Mesodermal cell (in vitro differentiated cells): ENCODE measurements at regions not wholly inside any gene's neighbourhood (a gene's known extent, or its start where the extent isn't known, plus 50 kb on each side); places are given as distances from the start of the nearest gene placed in this dataset.

Experiments
- H3K27ac ChIP-seq: 2 replicates; pipeline ENCODE4 v1.7.0; 2013; ENCODE audit warnings: mild to moderate bottlenecking, low read depth, low read length, moderate library complexity; ENCODE audit not compliant: severe bottlenecking
- H3K36me3 ChIP-seq: 2 replicates; pipeline ENCODE4 v1.7.1; 2013; ENCODE audit warnings: mild to moderate bottlenecking, low read length, moderate library complexity; ENCODE audit not compliant: control insufficient read depth, insufficient read depth
- H3K4me1 ChIP-seq: one replicate; pipeline ENCODE4 v1.7.1; 2013; ENCODE audit warnings: mild to moderate bottlenecking, low read length; ENCODE audit not compliant: insufficient read depth, control insufficient read depth, poor library complexity, severe bottlenecking
- H3K4me3 ChIP-seq: 2 replicates; pipeline ENCODE4 v1.7.0; 2013; ENCODE audit warnings: low read length, control low read depth, mild to moderate bottlenecking; ENCODE audit not compliant: insufficient read depth, poor library complexity, severe bottlenecking; ENCODE audit errors: extremely low read depth
- H3K9me3 ChIP-seq: 2 replicates; pipeline ENCODE4 v1.7.1; 2013; ENCODE audit warnings: mild to moderate bottlenecking, low read length, moderate library complexity; ENCODE audit not compliant: control insufficient read depth
- WGBS, 2 experiments: methylation state at CpG; one replicate each; pipeline ENCODE4 v1.1.5; 2013; ENCODE audit warnings: missing lambda C conversion rate in 2 of 2; ENCODE audit not compliant: insufficient coverage in 2 of 2; 5-methylcytosine and 5-hydroxymethylcytosine counted together

DNA sequence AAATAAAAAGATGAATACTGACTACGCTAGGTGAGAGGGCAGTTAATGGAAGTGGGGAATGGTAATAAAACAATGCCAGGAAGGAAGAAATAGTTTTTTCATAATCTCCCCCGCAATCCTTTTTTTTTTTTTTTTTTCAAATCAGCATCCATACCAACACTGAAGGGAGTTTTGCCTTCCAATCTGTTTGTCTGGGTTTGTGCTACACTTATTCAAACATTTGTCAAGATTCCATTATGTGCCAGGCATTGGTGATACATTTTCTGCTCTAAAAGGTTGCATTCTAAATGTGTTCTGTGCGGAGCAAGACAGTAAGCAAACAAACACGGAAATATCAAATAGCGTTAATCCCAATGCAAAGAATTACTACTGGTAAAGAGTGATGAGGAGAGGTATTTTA is 437.9 kb upstream of the BOD1L1 start:
- H3K4me3 ChIP-seq = no peak overlapping the region
- H3K9me3 ChIP-seq = no peaks in the 10 kb centered on the region
- no peaks in the 10 kb centered on the region for H3K36me3 ChIP-seq
- H3K4me1 ChIP-seq = no peaks in the 10 kb centered on the region
- H3K27ac ChIP-seq = no peak overlapping the region
- WGBS, 2 experiments = 90 to 100% methylated on average over 3 of the region's 5 CpGs

DNA sequence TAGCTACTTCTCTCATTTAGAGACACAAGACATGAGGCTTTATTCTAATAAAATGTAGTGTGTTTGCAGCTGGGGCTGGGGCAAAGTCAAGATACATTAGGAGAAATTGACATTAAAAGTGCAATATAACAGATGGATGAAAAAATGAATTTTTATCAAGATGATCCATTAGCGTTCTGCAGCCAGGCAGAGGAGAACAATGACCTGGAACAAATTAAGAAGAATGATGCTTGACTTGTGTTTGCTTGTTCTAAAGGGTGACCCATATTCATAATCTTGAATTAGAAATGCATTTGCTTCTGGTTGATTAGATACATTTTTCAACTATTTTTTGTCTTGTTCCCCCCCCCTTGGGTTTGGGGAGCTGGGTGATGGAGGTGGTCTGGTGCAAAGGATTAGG is 439.5 kb upstream of the BOD1L1 start:
- H3K9me3 ChIP-seq = peaks cover under 1% of the 10 kb centered on the region
- H3K36me3 ChIP-seq = no peaks in the 10 kb centered on the region
- no peak overlapping the region for H3K4me3 ChIP-seq
- WGBS, 2 experiments = 92 to 100% methylated on average over 1 of the region's 1 CpG
- no peak overlapping the region for H3K27ac ChIP-seq
- H3K4me1 ChIP-seq = no peaks in the 10 kb centered on the region

DNA sequence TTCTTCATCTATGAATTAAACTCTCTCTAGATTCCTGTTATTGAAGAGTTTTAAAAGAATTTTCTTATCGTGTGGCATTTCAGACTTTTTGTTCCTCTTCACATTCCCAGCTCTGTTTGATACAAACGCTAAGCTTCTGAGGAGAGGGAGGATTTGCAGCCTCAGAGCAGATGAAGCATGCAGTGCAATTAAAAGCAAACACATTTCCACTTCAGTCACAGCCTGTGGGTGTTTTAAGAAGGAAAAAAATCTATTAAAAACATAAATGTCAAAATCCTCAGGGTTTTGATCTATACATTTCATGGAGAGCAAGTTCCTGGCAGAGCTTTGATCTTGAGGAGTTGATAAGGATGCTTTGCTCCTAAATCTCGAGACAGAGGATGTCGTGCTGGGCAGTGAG is 442.4 kb upstream of the BOD1L1 start:
- Histone ChIP-seq H3K36me3 (no peaks in the 10 kb centered on the region), H3K4me3 (no peak overlapping the region), H3K27ac (no peak overlapping the region), H3K9me3 (peaks cover 13% of the 10 kb centered on the region), H3K4me1 (no peaks in the 10 kb centered on the region)
- WGBS, 2 experiments = 80 to 91% methylated on average over 2 of the region's 4 CpGs

DNA sequence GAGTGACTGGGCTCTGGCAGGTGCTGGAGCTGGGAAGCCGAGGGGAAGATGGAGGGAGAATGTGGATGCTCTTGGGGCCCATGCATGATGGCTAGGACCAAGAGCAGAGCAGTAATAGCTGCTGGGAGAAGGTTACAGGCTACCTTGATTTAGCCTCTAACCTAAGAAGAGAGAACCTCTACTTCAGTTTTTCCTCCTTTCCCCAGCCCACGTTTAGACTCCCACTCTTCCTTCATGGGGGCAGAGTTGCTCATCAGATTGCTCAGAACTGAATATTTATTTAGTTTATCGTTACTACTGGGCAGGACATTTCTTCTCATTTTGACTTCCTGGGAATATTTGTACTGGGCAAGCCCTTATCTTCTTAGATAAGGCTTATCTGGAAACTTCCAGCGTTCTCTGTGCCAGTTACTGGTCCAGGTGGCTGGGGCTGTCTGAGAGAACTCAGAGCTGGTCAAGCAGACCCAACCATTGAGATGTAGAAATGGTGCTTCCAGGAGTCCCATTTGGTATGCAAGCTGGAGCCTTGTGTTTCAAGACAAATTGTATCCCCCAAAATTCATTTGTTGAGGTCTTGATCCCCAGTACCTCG is 442.9 kb upstream of the BOD1L1 start:
- Histone ChIP-seq H3K36me3 (no peaks in the 10 kb centered on the region), H3K9me3 (peaks cover 13% of the 10 kb centered on the region), H3K4me1 (no peaks in the 10 kb centered on the region), H3K4me3 (no peak overlapping the region), H3K27ac (no peak overlapping the region)
- WGBS, 2 experiments = 80 to 100% methylated on average over 1 to 3 of the region's 5 CpGs

DNA sequence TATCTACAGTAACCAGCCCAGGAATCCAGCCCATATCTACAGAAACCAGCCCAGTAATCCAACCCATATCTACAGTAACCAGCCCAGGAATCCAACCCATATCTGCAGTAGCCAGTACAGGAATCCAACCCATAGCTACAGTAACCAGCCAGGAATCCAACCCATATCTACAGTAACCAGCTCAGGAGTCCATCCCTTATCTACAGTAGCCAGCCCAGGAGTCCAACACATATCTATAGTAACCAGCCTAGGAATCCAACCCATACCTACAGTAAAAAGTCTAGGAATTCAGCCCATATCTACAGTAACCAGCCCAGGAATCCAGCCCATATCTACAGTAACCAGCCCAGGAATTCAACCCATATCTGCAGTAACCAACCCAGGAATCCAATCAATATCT is 445.0 kb upstream of the BOD1L1 start:
- Histone ChIP-seq H3K4me1 (no peaks in the 10 kb centered on the region), H3K9me3 (peaks cover 13% of the 10 kb centered on the region), H3K36me3 (no peaks in the 10 kb centered on the region), H3K27ac (no peak overlapping the region), H3K4me3 (no peak overlapping the region)

DNA sequence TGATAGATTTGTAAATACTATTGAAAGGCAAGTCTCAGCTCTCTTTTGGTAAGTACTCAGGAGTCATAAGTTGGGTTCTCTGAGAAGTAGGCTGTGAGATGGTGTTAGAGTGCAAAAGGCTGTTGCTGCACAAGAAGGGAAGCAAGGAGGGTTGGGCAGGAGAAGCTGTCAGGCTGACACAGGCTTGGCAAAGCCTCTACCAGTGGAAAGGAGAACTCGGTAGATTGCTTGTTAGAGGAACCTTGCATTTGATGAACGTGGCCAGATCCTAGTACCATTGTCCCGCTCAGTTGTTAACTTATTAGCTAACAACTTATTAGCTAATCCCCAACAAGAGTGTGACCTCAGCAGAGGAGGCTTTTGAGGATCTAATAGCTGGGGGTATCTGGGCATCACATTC is 449.3 kb upstream of the BOD1L1 start:
- no peaks in the 10 kb centered on the region for H3K4me1 ChIP-seq
- WGBS, 2 experiments = 88 to 100% methylated on average over 1 to 3 of the region's 3 CpGs
- peaks cover 13% of the 10 kb centered on the region for H3K9me3 ChIP-seq
- no peak overlapping the region for H3K27ac ChIP-seq
- H3K36me3 ChIP-seq = no peaks in the 10 kb centered on the region
- no peak overlapping the region for H3K4me3 ChIP-seq

DNA sequence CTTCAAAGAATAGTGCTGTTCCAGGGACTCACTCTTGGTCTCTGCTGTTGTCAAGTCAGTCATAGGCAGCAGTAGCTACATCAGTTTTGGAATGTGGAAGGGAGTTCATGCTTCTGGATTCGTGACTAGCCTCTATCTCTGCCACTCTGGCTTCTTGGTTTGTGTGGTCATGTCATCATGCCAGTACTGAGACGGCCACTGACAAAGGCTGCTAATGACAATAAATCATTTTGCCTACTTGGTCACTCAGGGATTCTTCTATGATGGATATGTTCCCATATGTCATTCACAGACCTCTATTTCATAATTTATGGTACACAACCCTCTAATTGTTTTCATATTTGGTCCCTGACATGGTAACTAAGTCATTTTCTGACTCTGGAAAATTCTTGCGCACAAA is 450.8 kb upstream of the BOD1L1 start:
- H3K4me3 ChIP-seq = no peak overlapping the region

DNA sequence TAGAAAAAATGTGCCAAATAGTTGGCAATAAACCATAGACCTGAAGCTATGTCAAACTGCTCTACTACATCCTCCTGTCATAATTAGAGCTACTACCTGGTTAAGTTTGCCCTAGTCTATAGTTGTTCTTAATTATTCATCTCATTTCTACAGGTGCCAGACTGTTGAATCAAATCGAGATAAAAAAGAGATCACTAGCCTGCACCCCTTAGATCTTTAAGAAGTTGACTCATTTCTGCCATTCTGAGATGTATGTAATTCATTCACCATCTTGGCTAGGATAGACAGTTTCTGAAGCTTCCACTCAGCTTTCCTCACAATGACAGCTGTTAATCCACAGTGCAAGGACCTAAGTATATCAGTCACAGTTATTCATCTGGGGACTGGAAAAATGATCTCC is 452.1 kb upstream of the BOD1L1 start:
- H3K4me1 ChIP-seq = no peaks in the 10 kb centered on the region
- H3K4me3 ChIP-seq = no peak overlapping the region
- H3K9me3 ChIP-seq = no peaks in the 10 kb centered on the region
- H3K27ac ChIP-seq = no peak overlapping the region
- 90% methylated on average over 1 of the region's 1 CpG; no CpG with 5 or more reads in 1 of the 2 experiments for WGBS, 2 experiments
- H3K36me3 ChIP-seq = no peaks in the 10 kb centered on the region

More for the DNA sequence above, 450.8 kb upstream of the BOD1L1 start:
- H3K27ac ChIP-seq = no peak overlapping the region
- WGBS, 2 experiments = 79 to 94% methylated on average over 2 of the region's 3 CpGs
- no peaks in the 10 kb centered on the region for H3K36me3 ChIP-seq
- H3K4me1 ChIP-seq = no peaks in the 10 kb centered on the region
- no peaks in the 10 kb centered on the region for H3K9me3 ChIP-seq

DNA sequence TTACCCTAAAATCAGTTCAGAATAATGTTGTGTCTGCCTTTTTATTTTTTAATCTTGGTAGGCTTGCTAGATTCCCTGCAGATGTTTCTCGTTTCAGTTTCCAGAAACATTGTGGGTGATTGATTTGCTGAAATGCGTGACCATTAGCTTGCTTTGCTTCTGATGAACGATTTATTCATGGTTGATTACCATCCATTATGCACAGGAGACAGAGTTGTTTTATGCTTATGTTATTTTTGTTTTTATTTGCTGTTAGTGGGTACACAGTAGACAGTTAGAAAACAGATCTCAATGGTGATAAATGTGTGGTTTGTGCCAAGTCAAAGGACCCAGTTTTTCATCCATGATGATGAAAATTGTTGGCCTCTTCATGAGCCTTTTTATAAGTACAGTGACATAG is 455.6 kb upstream of the BOD1L1 start:
- no peaks in the 10 kb centered on the region for H3K9me3 ChIP-seq
- H3K4me1 ChIP-seq = no peaks in the 10 kb centered on the region
- 71 to 95% methylated on average over 1 to 2 of the region's 3 CpGs for WGBS, 2 experiments
- H3K27ac ChIP-seq = no peak overlapping the region
- no peaks in the 10 kb centered on the region for H3K36me3 ChIP-seq
- H3K4me3 ChIP-seq = no peak overlapping the region

DNA sequence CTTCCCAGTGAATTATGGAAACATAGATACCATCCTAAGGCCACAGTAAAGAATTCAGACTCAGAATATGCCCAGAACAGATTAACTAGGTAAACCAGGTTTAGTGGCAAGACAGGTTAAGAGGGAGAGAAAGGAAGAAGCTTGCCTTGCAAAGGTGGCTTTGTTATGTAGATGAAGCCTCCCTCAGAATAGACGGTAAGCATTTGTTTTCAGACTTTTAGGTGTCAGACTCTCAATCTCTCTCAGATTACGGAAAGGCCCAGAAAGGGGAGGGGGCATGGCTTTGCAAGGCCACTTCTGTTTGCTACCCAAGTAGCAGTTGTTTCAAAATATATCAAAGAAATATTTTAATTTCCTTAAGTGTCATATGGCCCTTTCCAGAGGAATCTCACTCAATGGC is 457.1 kb upstream of the BOD1L1 start:
- no peak overlapping the region for H3K27ac ChIP-seq
- no peaks in the 10 kb centered on the region for H3K4me1 ChIP-seq
- no peak overlapping the region for H3K4me3 ChIP-seq
- no peaks in the 10 kb centered on the region for H3K9me3 ChIP-seq
- no CpG with 5 or more reads among the region's 2 CpGs for WGBS, 2 experiments
- no peaks in the 10 kb centered on the region for H3K36me3 ChIP-seq

DNA sequence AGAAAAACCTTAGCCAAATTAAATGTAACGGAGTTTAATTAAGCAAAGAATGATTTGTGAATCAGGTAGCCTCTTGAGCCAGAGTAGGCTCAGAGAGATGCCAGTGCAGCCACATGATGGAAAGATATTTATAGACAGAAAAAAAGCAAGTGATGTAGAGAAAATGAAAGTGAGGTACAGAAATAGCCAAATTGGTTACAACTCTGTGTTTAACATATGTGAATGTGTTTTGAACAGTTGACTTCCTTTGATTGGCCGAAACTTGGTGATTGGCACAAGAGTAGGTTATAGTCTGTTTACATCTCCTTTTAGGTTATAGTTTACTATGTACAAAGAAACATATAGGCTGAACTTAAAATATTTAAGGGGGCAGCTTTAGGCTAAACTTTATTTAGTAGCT is 459.9 kb upstream of the BOD1L1 start:
- no peaks in the 10 kb centered on the region for H3K4me1 ChIP-seq
- 83 to 86% methylated on average over 1 of the region's 2 CpGs for WGBS, 2 experiments
- H3K9me3 ChIP-seq = no peaks in the 10 kb centered on the region
- H3K27ac ChIP-seq = no peak overlapping the region
- H3K4me3 ChIP-seq = no peak overlapping the region
- H3K36me3 ChIP-seq = no peaks in the 10 kb centered on the region
